ENCODE measurements at regions not wholly inside any gene's neighbourhood (a gene's known extent, or its start where the extent isn't known, plus 50 kb on each side); places are given as distances from the start of the nearest gene placed in this dataset.

GRCh38 chr5:72692651-72693442 lies 123.6 kb upstream of the TNPO1 start:
- H3K79me2 ChIP-seq (replicated peaks; ENCODE audit: insufficient read depth, low read length): no peaks in the 10 kb centered on the region
- no peaks in the 10 kb centered on the region for H4K20me1 ChIP-seq (ENCODE audit: insufficient read depth)
- TF ChIP-seq POLR2AphosphoS5 (IDR thresholded peaks at IDR 0.05) (no peak), TAF1 (IDR thresholded peaks at IDR 0.05; ENCODE audit: low read depth) (no peak)
- H3K4me2 ChIP-seq (ENCODE audit: low read length): no peak overlapping the region
- H3K36me3 ChIP-seq (ENCODE audit: insufficient read depth, low read length): no peaks in the 10 kb centered on the region
- no peaks in the 10 kb centered on the region for H3K9me3 ChIP-seq (ENCODE audit: low read length)
- no peak overlapping the region for H2AFZ ChIP-seq (ENCODE audit: low read depth, low read length)
- H3K27ac ChIP-seq (ENCODE audit: low read length): no peak overlapping the region
- no peak overlapping the region for H3K9ac ChIP-seq (ENCODE audit: low read length)
- H3K4me3 ChIP-seq (ENCODE audit: low read length): no peak overlapping the region
- no peaks in the 10 kb centered on the region for H3F3A ChIP-seq (ENCODE audit: insufficient read depth, low read length, poor library complexity, severe bottlenecking)
- H3K9me2 ChIP-seq (ENCODE audit: insufficient read depth, low read length): no peaks in the 10 kb centered on the region
- H3K27me3 ChIP-seq (ENCODE audit: insufficient read depth, low read depth, low read length): no peaks in the 10 kb centered on the region

- H3K36me3 ChIP-seq (ENCODE audit: insufficient read depth, low read length): no peaks in the 10 kb centered on the region
- no peaks in the 10 kb centered on the region for H3F3A ChIP-seq (ENCODE audit: insufficient read depth, low read length, poor library complexity, severe bottlenecking)
- no peak overlapping the region for H3K27ac ChIP-seq (ENCODE audit: low read length)
- H3K9me3 ChIP-seq (ENCODE audit: low read length): no peaks in the 10 kb centered on the region
- TF ChIP-seq TAF1 (IDR thresholded peaks at IDR 0.05; ENCODE audit: low read depth): no peak
- no peak for TF ChIP-seq SMC3 (conservative IDR thresholded peaks at IDR 0.05; ENCODE audit: poor library complexity)
- TF ChIP-seq EZH2 (IDR thresholded peaks at IDR 0.05; ENCODE audit: borderline replicate concordance, insufficient read depth, low read length, poor library complexity, severe bottlenecking): no peak
- no peak for TF ChIP-seq EP300 (conservative IDR thresholded peaks at IDR 0.05; ENCODE audit: poor library complexity, severe bottlenecking)
- TF ChIP-seq MXI1 (conservative IDR thresholded peaks at IDR 0.05; ENCODE audit: poor library complexity, severe bottlenecking): no peak
- no peaks in the 10 kb centered on the region for H4K20me1 ChIP-seq (ENCODE audit: insufficient read depth)
- H2AFZ ChIP-seq (ENCODE audit: low read depth, low read length): no peak overlapping the region
- no peak overlapping the region for H3K4me3 ChIP-seq (ENCODE audit: low read length)
- H3K9me2 ChIP-seq (ENCODE audit: insufficient read depth, low read length): no peaks in the 10 kb centered on the region
- no peaks in the 10 kb centered on the region for H3K27me3 ChIP-seq (ENCODE audit: insufficient read depth, low read depth, low read length)
- no peak overlapping the region for H3K9ac ChIP-seq (ENCODE audit: low read length)
- no peaks in the 10 kb centered on the region for H3K79me2 ChIP-seq (replicated peaks; ENCODE audit: insufficient read depth, low read length)
- H3K4me2 ChIP-seq (ENCODE audit: low read length): no peak overlapping the region
These were observed 124.2 kb upstream of the TNPO1 start for GRCh38 chr5:72692231-72692637.

GRCh38 chr5:72691751-72692150 lies 124.7 kb upstream of the TNPO1 start:
- Histone ChIP-seq H4K20me1 (ENCODE audit: insufficient read depth) (no peaks in the 10 kb centered on the region), H3K36me3 (ENCODE audit: insufficient read depth, low read length) (no peaks in the 10 kb centered on the region), H3K9me2 (ENCODE audit: insufficient read depth, low read length) (no peaks in the 10 kb centered on the region), H3K4me2 (ENCODE audit: low read length) (no peak overlapping the region), H3K27ac (ENCODE audit: low read length) (no peak overlapping the region), H3K4me3 (ENCODE audit: low read length) (no peak overlapping the region), H2AFZ (ENCODE audit: low read depth, low read length) (no peak overlapping the region), H3K79me2 (replicated peaks; ENCODE audit: insufficient read depth, low read length) (no peaks in the 10 kb centered on the region), H3K9ac (ENCODE audit: low read length) (no peak overlapping the region), H3K27me3 (ENCODE audit: insufficient read depth, low read depth, low read length) (no peaks in the 10 kb centered on the region), H3K9me3 (ENCODE audit: low read length) (no peaks in the 10 kb centered on the region), H3F3A (ENCODE audit: insufficient read depth, low read length, poor library complexity, severe bottlenecking) (no peaks in the 10 kb centered on the region)
- TF ChIP-seq REST (IDR thresholded peaks at IDR 0.05; ENCODE audit: borderline replicate concordance) (no peak), POLR2AphosphoS5 (IDR thresholded peaks at IDR 0.05) (no peak), CTCF (IDR thresholded peaks at IDR 0.05; ENCODE audit: poor library complexity, severe bottlenecking) (no peak), SMC3 (conservative IDR thresholded peaks at IDR 0.05; ENCODE audit: poor library complexity) (no peak), EZH2 (IDR thresholded peaks at IDR 0.05; ENCODE audit: borderline replicate concordance, insufficient read depth, low read length, poor library complexity, severe bottlenecking) (no peak), EP300 (conservative IDR thresholded peaks at IDR 0.05; ENCODE audit: poor library complexity, severe bottlenecking) (no peak), RAD21 (conservative IDR thresholded peaks at IDR 0.05) (no peak), MXI1 (conservative IDR thresholded peaks at IDR 0.05; ENCODE audit: poor library complexity, severe bottlenecking) (no peak), TAF1 (IDR thresholded peaks at IDR 0.05; ENCODE audit: low read depth) (no peak)

All from neural cell (in vitro differentiated cells).